GM06990 (cell line): ENCODE measurements at regions not wholly inside any gene's neighbourhood (a gene's known extent, or its start where the extent isn't known, plus 50 kb on each side); places are given as distances from the start of the nearest gene placed in this dataset.

ENCODE experiments used
- DNase-seq: peaks from one replicate; pipeline ENCODE4 v3.0.0-alpha.2; 2011; ENCODE audit not compliant: insufficient read length; ENCODE audit errors: extremely low read depth
- H3K27me3 ChIP-seq: replicated peaks from 2 replicates; pipeline ENCODE4 v1.6.0; 2011; ENCODE audit warnings: low read length; ENCODE audit not compliant: control insufficient read depth, insufficient read depth
- H3K36me3 ChIP-seq: 2 replicates; pipeline ENCODE4 v1.5.1; 2011; ENCODE audit warnings: low read length; ENCODE audit not compliant: control insufficient read depth, insufficient read depth
- H3K4me3 ChIP-seq: replicated peaks from 2 replicates; pipeline ENCODE4 v1.5.1; 2011; ENCODE audit warnings: low read depth, mild to moderate bottlenecking, control low read depth, low read length
- CTCF ChIP-seq: IDR thresholded peaks from 2 replicates; pipeline ENCODE4 v1.5.1; 2011; ENCODE audit warnings: low read length, control low read depth, mild to moderate bottlenecking, inconsistent platforms; ENCODE audit not compliant: insufficient read depth, poor library complexity, severe bottlenecking

GRCh38 chr6:145206247-145206907, 528.9 kb downstream of the EPM2A start:
- Histone ChIP-seq H3K27me3 (no peaks in the 10 kb centered on the region; the same call in 1 of the 2 replicates), H3K4me3 (no peak overlapping the region), H3K36me3 (no peaks in the 10 kb centered on the region)
- DNase-seq, result no peak
- no peak for TF ChIP-seq CTCF

- no peak for TF ChIP-seq CTCF
- no peak for DNase-seq
Observed at GRCh38 chr6:145208474-145208873, 526.8 kb downstream of the EPM2A start.

GRCh38 chr6:145209272-145209671, 526.0 kb downstream of the EPM2A start:
- H3K4me3 ChIP-seq, result no peak overlapping the region
- H3K36me3 ChIP-seq, result no peaks in the 10 kb centered on the region
- TF ChIP-seq CTCF, result no peak
- no peak for DNase-seq
- H3K27me3 ChIP-seq, result no peaks in the 10 kb centered on the region; the same call in 1 of the 2 replicates

More at GRCh38 chr6:145208474-145208873, 526.8 kb downstream of the EPM2A start:
- Histone ChIP-seq H3K27me3 (no peaks in the 10 kb centered on the region; the same call in 1 of the 2 replicates), H3K36me3 (no peaks in the 10 kb centered on the region), H3K4me3 (no peak overlapping the region)

- peak; percentile 25 for DNase-seq
- no peak for TF ChIP-seq CTCF
- no peaks in the 10 kb centered on the region for H3K27me3 ChIP-seq
- H3K36me3 ChIP-seq, result no peaks in the 10 kb centered on the region
- H3K4me3 ChIP-seq, result no peak overlapping the region
Observed at GRCh38 chr6:145212813-145213212, 522.5 kb downstream of the EPM2A start.

GRCh38 chr6:145213614-145214013, 521.7 kb downstream of the EPM2A start:
- H3K36me3 ChIP-seq, result no peaks in the 10 kb centered on the region
- no peaks in the 10 kb centered on the region for H3K27me3 ChIP-seq
- H3K4me3 ChIP-seq, result no peak overlapping the region
- no peak for TF ChIP-seq CTCF
- peak; percentile 25 for DNase-seq
